Breast epithelium (tissue), 3 donors: ENCODE measurements at regions not wholly inside any gene's neighbourhood (a gene's known extent, or its start where the extent isn't known, plus 50 kb on each side); places are given as distances from the start of the nearest gene placed in this dataset.

Experiments
- CTCF ChIP-seq, 3 donors: fragments of 450-650 bp; IDR thresholded peaks; one replicate each; pipeline ENCODE4 v1.5.1; 2016 to 2017; ENCODE audit warnings: antibody characterized with exemption in 3 of 3, mild to moderate bottlenecking in 3 of 3, moderate library complexity in 3 of 3
- POLR2A ChIP-seq: fragments of 450-650 bp; IDR thresholded peaks from one replicate; pipeline ENCODE4 v1.6.1; 2016; ENCODE audit warnings: antibody characterized with exemption, mild to moderate bottlenecking, moderate library complexity

- no peak for TF ChIP-seq CTCF (IDR thresholded peaks at IDR 0.05)
- TF ChIP-seq POLR2A: no peak
These were observed 104.9 kb downstream of the NTMT2 start for GRCh38 chr1:170250531-170251276.
